EH (cell line): ENCODE measurements at regions not wholly inside any gene's neighbourhood (a gene's known extent, or its start where the extent isn't known, plus 50 kb on each side); places are given as distances from the start of the nearest gene placed in this dataset.
A peak's percentile ranks its signal among the peaks of the same experiment; 100 is the strongest.

Experiments
- DNase-seq: peaks from one replicate; pipeline ENCODE4 v3.0.0-alpha.2; 2015; ENCODE audit warnings: low read depth

GRCh38 chr9:116042321-116042720 lies 111.3 kb upstream of the PAPPA start:
- DNase-seq: no peak

GRCh38 chr9:116045083-116045482 lies 108.5 kb upstream of the PAPPA start:
- DNase-seq: no peak

- no peak for DNase-seq
Observed at GRCh38 chr9:116048081-116048480, 105.5 kb upstream of the PAPPA start.

GRCh38 chr9:116049456-116049855 lies 104.1 kb upstream of the PAPPA start:
- peak; percentile 72 for DNase-seq

DNA sequence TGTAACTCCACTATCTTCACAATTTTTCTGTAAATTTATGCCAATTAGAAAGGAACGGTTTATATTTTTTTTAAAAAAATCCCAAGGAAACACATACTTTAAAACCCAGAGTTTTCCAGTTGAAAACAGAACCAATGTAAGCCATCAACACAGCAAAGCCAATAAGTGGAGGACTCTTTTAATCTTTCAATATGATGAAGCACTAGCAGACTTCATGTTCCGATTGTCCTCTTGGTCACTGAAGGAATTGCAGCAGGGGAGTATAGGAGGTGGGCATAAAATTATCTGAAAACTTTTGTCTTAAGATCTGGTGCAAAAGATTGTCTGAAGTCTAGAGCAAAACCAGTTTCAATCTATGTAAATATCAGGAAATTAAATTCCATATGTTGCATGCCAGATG lies 102.1 kb upstream of the PAPPA start:
- no peak for DNase-seq

DNA sequence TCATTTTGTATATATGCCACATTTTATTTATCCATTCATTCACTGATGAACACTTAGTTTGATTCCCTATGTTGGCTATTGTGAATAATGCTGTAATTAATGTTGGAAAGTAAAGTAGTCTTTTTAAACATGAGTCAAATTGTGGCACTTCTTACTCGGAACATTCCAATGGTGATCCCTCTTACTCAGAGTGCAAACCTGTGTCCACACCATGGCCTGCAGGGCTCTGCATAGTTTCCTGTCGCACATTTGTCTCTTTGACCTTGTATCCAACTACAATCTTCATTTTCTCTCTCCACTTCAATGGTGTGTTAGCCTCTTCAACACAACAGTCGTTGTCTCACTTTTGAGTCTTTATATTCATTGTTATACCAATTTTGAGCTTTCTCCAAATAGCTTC lies 98.1 kb upstream of the PAPPA start:
- peak; percentile 42 for DNase-seq

GRCh38 chr9:116057371-116057770 lies 96.2 kb upstream of the PAPPA start:
- no peak for DNase-seq

- peak; percentile 43 for DNase-seq
Observed at GRCh38 chr9:116058421-116058820, 95.2 kb upstream of the PAPPA start.

DNA sequence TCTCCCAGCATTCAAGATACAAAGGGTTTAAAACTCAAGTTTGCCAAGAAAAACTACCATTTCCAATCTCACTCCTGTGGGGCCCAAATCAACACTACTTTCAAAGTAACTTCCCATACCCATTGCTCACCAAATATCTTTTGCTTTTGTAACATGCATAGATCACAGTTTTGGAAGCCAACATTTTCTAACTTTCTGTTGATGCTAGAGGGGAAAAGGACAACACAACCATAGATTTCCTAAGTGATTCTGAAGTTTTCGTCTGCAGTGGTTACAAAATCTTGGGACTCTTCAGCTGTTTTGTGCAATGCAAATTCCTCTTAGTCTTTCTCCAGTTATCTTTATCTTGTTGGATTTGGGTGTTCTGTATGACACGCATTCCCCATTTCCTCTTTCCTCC lies 94.1 kb upstream of the PAPPA start:
- peak; percentile 11 for DNase-seq

DNA sequence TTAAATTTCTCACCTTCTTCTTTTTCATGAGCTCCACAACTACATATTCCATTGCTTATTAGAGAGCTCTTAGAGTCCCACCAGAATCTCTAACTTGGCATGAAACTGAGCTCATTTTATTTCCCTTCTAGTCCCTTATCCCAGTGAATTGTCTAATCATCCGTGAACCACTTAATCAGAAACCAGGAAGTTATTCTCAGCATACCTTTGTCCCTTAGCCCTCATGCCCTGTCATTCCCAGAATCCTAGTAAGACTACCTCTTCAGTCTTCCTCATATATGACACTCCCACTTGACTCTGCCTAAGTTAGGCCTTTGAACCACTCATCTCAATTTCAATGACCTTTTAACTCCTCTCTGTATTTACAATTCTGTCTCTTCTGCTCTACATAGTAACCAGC lies 93.0 kb upstream of the PAPPA start:
- DNase-seq: no peak

DNA sequence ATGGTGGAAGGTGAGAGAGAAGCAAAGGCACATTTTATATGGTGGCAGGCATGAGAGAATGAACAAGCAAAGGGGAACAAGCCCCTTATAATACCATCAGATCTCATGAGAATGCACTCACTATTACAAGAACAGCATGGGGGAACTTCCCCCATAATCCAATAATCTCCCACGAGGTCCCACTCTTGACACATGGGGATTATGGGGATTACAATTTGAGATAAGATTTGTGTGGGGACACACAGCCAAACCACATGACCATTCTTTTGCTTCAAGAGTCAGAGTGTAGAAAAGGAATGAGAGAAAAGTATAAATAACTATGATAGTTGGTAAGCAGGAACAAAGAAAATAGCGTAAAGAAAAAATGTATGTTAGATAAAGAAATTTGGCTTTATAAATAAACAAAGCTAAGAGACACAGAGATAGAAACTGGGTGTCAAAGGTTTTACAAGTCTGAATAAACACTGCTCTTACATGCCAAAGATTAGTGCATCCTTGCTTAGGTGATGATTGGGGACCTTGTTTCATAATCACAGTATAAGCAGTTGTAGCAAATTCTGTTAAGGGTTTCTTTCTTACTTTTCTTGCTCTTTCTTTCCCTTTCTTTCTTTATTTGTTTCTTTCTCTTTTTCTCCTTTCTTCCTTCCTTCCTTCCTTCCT lies 91.9 kb upstream of the PAPPA start:
- DNase-seq: no peak

DNA sequence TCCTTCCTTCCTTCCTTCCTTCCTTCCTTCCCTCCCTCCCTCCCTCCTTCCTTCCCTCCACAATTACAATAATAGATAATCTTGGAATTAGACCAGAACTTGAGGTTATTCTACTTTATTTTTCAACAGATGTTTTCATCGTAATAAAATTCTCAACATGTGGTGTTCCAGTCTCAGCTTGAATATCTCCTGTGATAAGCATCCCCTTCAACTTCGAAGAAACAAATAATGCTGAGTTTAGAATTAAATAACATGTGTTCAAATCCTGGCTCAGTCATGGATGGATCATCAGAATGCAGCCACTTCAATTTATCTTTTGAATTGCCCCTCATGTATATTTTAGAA lies 91.4 kb upstream of the PAPPA start:
- DNase-seq: no peak

- DNase-seq: peak; percentile 54
Observed at GRCh38 chr9:116064970-116065369, 88.6 kb upstream of the PAPPA start.

GRCh38 chr9:116066221-116066620 lies 87.4 kb upstream of the PAPPA start:
- DNase-seq: no peak

DNA sequence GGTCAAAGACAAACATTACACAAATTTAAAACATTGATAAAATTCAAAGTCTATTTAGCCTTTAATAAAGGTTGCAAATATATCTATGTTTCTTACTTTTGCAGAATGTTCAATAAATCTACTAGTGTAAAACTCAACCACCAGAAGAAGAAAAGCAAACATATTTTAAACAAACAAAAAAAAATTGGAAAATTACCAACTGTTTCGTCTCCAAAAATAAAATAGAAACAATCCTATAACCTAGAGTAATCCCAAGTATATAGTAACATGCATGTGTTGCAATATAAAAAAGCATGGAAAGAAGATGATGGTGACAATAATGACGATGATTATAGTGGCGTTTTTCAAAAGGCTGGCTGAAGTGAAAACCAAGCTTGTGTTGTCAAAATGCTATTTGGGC lies 86.0 kb upstream of the PAPPA start:
- no peak for DNase-seq

DNA sequence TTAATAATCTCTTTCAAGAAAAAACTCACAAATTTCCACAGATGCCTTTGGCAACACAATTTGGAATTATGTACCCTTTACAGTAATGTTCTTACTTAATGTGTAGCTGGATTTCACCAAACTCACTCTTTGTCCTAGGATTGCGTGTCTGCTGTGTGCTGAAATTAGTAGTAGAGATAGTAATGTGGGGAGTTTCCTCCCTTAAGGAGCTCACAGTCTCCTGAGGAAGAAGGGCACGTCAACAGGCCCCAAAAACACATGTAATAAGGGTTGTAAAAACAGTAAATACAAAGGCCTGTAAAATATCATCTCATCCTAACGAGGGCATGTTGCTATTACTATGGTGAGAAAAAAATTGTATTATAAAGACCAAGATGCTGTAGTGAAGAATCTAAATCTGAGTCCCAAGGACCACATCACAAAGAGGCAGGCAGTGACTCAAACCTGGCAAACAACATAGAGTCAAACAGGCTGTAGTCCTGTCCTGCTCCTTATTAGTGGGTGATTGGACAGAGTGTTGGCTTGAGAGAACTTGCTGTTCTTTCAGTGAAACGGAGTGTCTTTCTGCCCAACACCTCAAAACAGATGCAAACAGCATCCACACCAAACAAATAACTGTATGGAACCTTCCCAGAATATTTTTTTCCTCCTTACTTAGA lies 83.2 kb upstream of the PAPPA start:
- peak; percentile 22 for DNase-seq

DNA sequence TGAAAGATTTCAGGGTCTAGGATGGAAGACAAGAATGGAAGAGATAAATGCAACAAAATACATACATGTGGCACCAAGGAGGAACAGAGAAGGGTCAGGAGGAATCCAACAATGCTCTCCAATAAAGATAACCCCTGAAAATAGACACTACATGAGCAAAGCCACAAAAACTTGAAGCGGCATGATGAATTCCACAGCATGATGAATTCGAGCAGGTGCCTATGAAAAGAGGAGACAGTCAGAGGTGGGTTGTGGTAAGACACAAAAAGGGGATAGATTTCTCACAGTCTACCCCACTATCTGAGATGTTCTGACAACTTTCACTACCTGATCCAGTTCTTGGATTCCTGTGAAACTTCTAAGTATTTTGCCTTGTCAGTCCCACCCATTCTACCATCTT lies 81.5 kb upstream of the PAPPA start:
- DNase-seq: no peak

GRCh38 chr9:116073826-116074225 lies 79.8 kb upstream of the PAPPA start:
- peak; percentile 86 for DNase-seq

GRCh38 chr9:116074658-116075057 lies 78.9 kb upstream of the PAPPA start:
- DNase-seq: peak; percentile 57

DNA sequence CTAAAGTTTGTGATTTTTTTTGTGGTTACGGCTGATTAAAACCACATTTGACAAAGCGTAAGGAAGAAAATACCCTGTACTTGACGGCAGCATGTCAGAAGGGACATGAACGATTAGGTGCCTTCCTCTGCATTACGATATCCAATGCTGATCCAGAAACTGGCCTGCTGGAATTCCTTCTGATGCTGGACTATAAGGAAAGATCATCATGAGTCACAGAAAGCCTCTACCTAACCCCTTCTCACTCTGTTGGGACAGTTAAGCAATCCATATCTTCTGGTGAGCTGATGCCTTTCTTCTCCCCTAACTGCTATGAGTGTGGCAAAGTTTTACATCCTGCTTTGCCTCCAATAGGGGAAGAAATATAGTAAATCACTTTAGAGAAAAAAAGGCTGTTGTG lies 78.4 kb upstream of the PAPPA start:
- DNase-seq: peak; percentile 83

GRCh38 chr9:116078640-116079039 lies 75.0 kb upstream of the PAPPA start:
- no peak for DNase-seq

DNA sequence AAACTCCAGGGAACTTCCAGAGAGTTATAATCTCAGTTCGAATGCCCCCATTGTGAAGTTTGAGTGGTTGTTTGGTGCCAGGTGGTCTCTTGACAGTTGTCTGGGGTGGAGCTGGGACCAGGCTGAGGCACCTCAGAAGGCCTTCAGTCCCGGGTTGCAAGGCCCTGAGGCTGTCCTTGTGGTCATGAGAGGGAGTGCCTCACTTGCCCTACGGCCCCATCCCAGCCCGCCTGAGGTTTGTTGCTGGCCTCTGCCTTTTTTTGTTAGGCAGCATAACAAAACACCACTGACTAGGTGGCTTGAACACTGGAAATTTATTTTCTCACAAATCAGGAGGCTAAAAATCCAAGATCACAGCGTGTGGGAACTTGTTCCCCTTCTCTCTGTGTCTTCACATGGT lies 73.0 kb upstream of the PAPPA start:
- DNase-seq: no peak

GRCh38 chr9:116081435-116082115 lies 72.0 kb upstream of the PAPPA start:
- peak; percentile 45 for DNase-seq

GRCh38 chr9:116083837-116084236 lies 69.8 kb upstream of the PAPPA start:
- no peak for DNase-seq
